ENCODE measurements at regions not wholly inside any gene's neighbourhood (a gene's known extent, or its start where the extent isn't known, plus 50 kb on each side); places are given as distances from the start of the nearest gene placed in this dataset.
A peak's percentile ranks its signal among the peaks of the same experiment; 100 is the strongest.

DNA sequence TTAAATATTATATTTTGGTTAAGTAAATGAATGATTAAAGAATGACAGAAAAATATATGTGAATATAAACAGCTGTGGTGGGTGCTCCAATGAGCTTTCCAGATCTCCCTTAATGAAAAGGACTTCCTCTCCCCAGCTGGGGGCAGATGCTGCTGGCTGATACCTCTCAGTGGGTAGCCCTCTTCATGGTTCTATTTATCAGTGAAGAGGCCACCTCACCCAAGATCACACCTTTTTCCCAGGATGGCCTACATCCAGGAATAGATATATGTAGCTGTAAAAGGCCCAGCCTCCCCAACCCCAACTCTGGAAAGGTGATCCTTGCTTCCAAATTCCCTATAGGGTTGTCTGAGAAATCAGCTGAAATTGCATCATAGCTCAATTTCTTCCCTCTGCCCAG lies 135.2 kb upstream of the ACVR2A start:
- peak in 1 of 3 experiments; percentile 16 for DNase-seq

DNA sequence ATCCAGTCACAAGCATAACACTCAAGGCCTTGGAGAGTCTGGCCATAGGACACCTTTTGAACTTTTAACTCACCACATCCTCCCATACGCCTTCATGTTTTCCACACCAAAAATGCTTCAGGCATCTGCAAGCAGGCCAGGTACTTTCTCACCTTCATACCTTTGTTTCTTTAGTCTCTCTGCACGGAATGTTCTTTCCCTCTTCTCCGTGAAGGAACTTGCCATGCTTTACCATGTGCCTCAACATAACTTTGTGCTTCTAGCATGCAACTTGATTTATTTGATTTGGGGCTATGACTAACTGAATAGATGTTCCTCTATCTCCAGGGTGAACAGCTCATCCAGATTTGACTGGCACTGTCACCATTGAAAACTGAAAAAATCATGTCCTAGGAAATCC lies 141.7 kb upstream of the ACVR2A start:
- no peak for DNase-seq

GRCh38 chr2:147698166-147698565 lies 146.7 kb upstream of the ACVR2A start:
- no peak for DNase-seq

- DNase-seq: peak in 1 of 3 experiments; percentile 38
Measured at GRCh38 chr2:147696426-147696825, 148.4 kb upstream of the ACVR2A start.

- DNase-seq: no peak
Measured at GRCh38 chr2:147689220-147689909, 155.5 kb upstream of the ACVR2A start.

DNA sequence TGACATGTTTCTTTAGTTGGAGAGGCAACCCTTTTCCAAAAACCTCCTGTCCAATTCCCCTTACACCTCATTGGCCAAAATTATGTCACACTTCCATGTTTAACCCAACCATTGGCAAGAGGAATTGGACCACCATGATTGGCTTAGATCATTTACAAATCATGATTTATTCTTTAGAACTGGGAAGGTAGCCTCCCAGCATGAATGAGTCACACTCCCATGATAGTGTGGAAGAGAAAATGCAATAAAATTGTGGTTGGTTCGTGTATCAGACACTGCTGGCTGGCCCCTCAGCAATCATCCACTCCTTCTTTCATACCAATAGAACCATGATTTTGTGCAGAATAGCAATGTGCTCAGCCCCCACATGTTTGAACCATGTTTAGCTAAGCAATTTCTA lies 156.6 kb upstream of the ACVR2A start:
- DNase-seq: no peak

- DNase-seq: no peak
Measured at GRCh38 chr2:147686365-147686764, 158.5 kb upstream of the ACVR2A start.

- DNase-seq: no peak
Measured at GRCh38 chr2:147684903-147685302, 159.9 kb upstream of the ACVR2A start.

DNA sequence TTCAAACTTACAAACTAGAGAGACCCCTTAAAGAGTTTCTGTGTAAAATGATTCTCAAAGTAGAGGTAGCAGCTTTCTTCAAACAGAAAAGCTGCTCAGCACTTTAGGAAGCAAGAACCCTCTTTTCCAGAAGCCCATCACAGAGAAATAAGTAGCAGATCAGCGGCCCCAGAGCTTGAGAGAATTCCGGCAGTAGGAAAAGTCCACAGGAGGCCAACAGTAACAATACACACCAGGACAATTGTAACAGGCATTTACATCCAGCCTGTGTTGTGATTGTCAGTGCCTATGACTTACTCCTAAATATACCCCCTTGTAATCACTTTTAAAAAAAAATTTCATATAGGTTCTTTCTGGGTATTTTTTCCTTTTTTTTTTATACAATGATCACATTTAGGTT lies 161.4 kb upstream of the ACVR2A start:
- no peak for DNase-seq

GRCh38 chr2:147681093-147681492 lies 163.7 kb upstream of the ACVR2A start:
- no peak for DNase-seq

DNA sequence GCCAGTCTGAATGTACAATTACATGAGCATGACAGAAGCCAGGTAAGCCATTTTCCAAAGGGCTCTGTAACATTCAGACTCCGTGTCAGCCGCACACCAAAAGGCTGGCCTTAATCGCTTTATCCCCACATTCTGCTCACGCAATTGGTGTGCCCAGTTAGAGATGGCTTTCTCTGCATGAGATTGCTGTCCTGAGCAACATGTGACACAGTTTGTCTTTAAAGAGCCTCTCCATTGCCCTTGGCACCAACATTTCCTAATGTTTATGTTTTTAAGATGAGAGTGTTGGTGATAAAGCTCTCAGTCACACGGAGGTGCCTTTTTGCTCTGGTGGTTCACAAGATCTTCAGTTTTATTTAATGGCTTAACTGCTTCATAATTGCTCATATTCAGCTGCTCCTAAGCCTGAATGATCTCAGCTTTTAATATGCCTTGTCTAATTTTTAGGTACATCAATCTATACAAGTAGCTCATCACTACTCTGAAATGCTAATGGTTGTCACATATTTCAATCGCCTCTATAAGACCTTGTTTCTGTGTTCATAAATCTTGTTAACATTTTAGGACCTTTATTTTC lies 164.8 kb upstream of the ACVR2A start:
- peak; percentile 23 to 89 (median 69) for DNase-seq

GRCh38 chr2:147679191-147679954 lies 165.5 kb upstream of the ACVR2A start:
- DNase-seq: peak in 2 of 3 experiments; percentile 69 to 89

DNA sequence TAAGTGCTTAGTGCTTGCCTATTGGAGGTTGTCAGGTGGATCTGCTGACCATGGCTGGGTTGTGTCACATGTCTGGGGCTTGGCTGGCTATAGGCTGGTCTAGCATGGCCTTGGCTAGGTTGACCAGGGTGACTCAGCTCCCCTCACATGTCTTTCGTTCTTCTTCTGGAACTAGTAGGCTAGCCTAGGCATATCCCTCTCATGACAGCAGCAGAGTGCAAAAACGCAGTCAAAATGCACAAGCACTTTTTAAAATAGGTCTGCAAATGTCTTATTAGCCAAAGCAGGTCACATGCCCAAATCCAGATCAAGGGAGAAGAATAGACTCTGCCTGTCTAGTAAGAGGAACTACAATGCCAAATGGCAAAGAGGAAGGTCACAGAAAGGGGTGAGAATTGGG lies 179.7 kb upstream of the ACVR2A start:
- no peak for DNase-seq

DNA sequence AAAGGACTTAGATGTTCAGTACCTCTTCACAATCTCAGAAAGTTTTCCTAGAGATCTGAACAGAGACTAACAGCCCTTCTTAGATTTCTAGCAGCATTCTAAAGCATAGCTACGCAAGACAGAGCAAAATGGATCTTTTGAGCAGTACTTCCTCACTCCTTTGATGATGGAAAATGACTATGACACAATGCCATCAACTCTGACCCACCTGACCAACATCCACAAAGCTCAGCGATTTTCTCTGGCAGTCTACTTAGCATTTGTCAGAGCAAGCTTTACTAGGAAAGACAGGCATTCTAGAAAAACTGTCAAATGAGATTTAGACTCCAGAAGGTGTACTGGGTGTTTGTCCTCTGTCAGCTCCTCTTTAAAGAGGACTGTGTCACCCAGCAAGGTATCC lies 180.9 kb upstream of the ACVR2A start:
- DNase-seq: no peak

DNA sequence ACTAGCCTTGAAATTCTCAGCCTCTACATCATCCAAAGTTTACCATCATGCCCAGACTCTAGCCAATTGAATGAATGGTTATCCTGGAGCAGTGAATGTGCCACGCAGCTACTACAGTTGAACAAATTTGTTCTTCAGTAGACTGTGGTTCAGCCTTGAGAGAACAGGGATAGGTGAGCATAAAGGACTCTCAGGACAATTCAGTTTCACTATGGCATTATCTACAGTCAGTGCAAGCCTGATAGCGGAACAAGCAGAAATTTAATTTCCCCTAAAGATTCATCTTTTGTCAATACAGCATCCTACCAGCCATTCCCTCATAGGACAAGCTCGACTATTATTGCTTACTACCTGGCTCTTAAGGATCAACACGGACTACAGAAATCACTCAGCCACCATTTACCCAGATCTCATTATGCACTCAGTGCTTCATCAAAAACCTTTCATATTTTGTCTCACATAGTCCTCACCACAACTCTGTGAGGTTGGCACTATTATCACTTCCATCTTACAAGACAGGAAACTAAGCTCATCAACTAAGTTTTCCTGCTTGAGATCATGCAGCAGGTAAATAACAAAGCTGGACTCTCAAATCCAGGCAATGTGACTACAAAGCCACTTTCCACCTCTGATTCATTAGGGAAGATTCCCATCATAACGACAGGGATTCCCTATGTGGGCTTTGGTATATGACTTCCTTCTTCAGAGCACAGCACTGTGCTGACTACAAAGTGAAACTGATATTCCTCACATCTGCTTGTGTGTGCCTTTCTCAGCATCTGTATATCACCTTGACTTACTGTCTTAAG lies 181.5 kb upstream of the ACVR2A start:
- DNase-seq: no peak

DNA sequence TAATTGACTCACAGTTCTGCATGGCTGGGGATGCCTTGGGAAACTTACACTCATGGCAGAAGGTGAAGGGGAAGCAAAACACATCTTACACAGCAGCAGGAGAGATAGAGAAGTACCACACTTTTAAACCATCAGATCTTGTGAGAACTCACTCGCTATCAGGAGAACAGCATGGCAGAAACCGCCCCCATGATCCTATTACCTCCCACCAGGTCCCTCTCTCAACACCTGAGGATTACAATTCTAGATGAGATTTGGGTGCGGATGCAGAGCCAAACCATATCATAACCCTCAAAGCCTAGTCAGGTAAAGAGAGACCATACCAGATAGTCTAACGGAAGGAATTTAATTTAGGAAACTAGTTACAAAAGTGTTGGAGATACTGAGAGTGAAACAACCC lies 182.6 kb upstream of the ACVR2A start:
- no peak for DNase-seq

DNA sequence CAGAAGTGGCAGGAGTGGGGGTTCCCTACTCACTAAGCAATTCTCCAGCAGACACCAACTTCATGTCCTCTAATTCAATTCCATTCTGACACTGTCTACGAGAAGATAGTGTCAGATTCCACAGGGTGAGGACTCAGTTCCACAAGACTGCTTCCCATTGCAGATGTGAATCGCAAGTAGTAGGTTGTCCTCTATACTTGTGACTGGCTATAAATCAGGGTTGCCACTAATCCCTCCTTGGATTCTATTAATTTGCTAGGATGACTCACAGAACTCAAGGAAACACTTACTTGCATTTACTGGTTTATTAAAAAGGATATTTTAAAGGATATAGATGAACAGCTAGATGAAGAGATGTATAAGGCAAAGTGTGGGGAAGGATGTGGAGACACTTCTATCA lies 184.1 kb upstream of the ACVR2A start:
- DNase-seq: no peak

- no peak for DNase-seq
Measured at GRCh38 chr2:147659051-147659450, 185.8 kb upstream of the ACVR2A start.

DNA sequence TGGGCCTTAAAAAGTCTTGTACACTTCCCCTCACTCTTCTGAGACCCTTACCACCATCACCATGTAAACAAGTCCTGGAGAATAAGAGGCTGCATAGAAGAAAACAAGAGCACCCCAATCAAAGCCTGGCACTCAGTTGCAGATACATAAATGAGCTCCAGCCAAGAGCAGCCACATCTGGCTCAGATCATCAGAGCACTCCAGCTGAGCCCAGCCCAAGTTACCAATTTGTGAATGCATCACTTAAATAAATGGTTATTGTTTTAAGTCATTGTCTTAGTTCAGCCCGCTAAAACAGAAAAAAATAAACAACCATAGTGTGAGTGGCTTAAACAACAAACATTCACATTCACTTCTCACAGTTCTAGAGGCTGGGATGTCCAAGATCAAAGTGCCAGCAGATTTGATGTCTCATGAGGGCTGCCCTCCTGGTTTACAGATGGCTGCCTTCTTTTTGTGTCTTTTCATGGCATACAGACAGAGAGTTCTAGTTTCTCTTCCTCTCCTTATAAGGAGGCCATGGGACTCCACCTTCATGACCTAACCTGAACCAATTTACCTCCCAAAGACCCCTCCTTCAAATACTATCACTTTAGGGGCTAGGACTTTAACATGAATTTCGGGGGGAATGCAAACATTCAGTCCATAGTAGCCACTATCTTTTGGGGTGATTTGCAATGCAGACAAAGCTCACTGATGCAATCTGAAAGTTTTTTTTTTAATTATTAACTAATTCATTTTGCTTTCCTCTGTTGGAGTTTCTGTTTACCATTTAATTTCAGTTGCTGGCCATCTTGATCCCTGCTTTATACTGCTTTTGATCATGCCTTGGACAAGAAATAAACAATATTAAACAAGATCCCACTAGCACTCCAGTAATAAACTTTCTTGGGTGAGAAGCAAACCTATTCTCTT lies 187.5 kb upstream of the ACVR2A start:
- DNase-seq: no peak

DNA sequence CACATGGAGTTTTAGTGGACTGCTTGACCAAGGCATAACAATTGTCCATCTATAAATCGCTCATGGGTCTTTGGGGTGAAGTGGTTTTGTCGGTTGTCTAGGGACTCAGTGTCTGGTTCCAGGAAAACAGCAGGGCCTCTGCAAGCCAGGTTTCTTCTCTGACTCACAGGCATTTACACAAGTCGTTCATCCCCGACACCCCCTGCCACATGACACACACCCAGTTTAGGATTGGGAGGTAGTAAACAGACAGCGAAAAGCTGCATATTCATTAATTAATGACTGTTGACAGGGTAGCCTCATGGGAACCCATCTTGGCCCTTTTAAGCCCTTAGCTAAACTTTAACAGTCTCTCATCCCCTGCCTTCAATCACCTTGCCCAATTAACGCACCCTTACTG lies 194.8 kb upstream of the ACVR2A start:
- DNase-seq: no peak

DNA sequence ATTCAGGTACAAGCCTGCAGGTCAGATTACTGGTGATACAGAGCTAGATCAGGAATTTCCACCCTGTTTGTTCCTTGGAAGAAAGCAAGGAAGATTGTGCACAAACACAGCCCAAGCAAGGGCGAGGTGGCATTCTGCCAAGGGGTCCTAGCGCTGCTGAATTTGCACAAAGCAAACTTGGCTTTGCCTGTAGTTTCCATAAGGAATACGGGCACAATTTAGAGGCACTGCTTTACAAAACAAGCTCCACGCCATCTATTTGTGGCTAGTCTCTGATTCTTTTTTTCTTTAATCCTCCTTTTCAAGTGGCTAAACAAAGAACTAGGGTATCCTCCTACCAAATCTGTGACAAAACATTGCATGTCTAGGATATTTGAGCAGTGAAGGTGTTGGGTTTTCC lies 195.5 kb upstream of the ACVR2A start:
- no peak for DNase-seq

- DNase-seq: no peak
Measured at GRCh38 chr2:147648471-147648870, 196.4 kb upstream of the ACVR2A start.
